ENCODE measurements at regions not wholly inside any gene's neighbourhood (a gene's known extent, or its start where the extent isn't known, plus 50 kb on each side); places are given as distances from the start of the nearest gene placed in this dataset.
A peak's percentile ranks its signal among the peaks of the same experiment; 100 is the strongest.

GRCh38 chr12:9381619-9382018, 173.4 kb upstream of the PZP start:
- no peaks in the 10 kb centered on the region for H3K27me3 Mint-ChIP-seq (ENCODE audit: low read depth)
- H3K9me3 Mint-ChIP-seq, result no peaks in the 10 kb centered on the region
- H3K27ac Mint-ChIP-seq, result no peak overlapping the region
- H3K4me3 Mint-ChIP-seq, result no peak overlapping the region
- no peaks in the 10 kb centered on the region for H3K36me3 Mint-ChIP-seq (ENCODE audit: low read depth)
- no peaks in the 10 kb centered on the region for H3K4me1 Mint-ChIP-seq
- no peak for TF ChIP-seq CTCF (IDR thresholded peaks at IDR 0.05; ENCODE audit: unreplicated experiment in 3 of 3)

GRCh38 chr12:9380650-9381049, 172.5 kb upstream of the PZP start:
- Mint-ChIP-seq H3K27ac (no peak overlapping the region), H3K4me3 (no peak overlapping the region), H3K9me3 (no peaks in the 10 kb centered on the region), H3K36me3 (ENCODE audit: low read depth) (no peaks in the 10 kb centered on the region), H3K27me3 (ENCODE audit: low read depth) (no peaks in the 10 kb centered on the region), H3K4me1 (no peaks in the 10 kb centered on the region)
- TF ChIP-seq CTCF (IDR thresholded peaks at IDR 0.05; ENCODE audit: unreplicated experiment in 3 of 3), result no peak

GRCh38 chr12:9379023-9379742, 171.0 kb upstream of the PZP start:
- Mint-ChIP-seq H3K9me3 (no peaks in the 10 kb centered on the region), H3K4me1 (no peaks in the 10 kb centered on the region), H3K4me3 (no peak overlapping the region), H3K27me3 (ENCODE audit: low read depth) (no peaks in the 10 kb centered on the region), H3K36me3 (ENCODE audit: low read depth) (no peaks in the 10 kb centered on the region), H3K27ac (no peak overlapping the region)
- no peak for TF ChIP-seq CTCF (IDR thresholded peaks at IDR 0.05; ENCODE audit: unreplicated experiment in 3 of 3)

- H3K4me1 Mint-ChIP-seq, result no peaks in the 10 kb centered on the region
Measured at GRCh38 chr12:9378430-9378835, 170.2 kb upstream of the PZP start.

GRCh38 chr12:9372202-9372601, 164.0 kb upstream of the PZP start:
- Mint-ChIP-seq H3K9me3 (no peaks in the 10 kb centered on the region), H3K27ac (no peak overlapping the region), H3K4me3 (no peak overlapping the region), H3K4me1 (peaks cover 3% of the 10 kb centered on the region), H3K36me3 (ENCODE audit: low read depth) (no peaks in the 10 kb centered on the region), H3K27me3 (ENCODE audit: low read depth) (no peaks in the 10 kb centered on the region)
- TF ChIP-seq CTCF (IDR thresholded peaks at IDR 0.05; ENCODE audit: unreplicated experiment in 3 of 3), result peak; percentile 12 to 28 (median 24)

More at GRCh38 chr12:9378430-9378835, 170.2 kb upstream of the PZP start:
- Mint-ChIP-seq H3K4me3 (no peak overlapping the region), H3K27ac (no peak overlapping the region), H3K27me3 (ENCODE audit: low read depth) (no peaks in the 10 kb centered on the region), H3K36me3 (ENCODE audit: low read depth) (no peaks in the 10 kb centered on the region), H3K9me3 (no peaks in the 10 kb centered on the region)
- TF ChIP-seq CTCF (IDR thresholded peaks at IDR 0.05; ENCODE audit: unreplicated experiment in 3 of 3), result peak; percentile 33 to 41 (median 36)

- TF ChIP-seq CTCF (IDR thresholded peaks at IDR 0.05; ENCODE audit: unreplicated experiment in 3 of 3), result no peak
- H3K4me1 Mint-ChIP-seq, result peaks cover 41% of the 10 kb centered on the region
- H3K9me3 Mint-ChIP-seq, result no peaks in the 10 kb centered on the region
- H3K27ac Mint-ChIP-seq, result no peak overlapping the region
- H3K36me3 Mint-ChIP-seq (ENCODE audit: low read depth), result no peaks in the 10 kb centered on the region
- no peaks in the 10 kb centered on the region for H3K27me3 Mint-ChIP-seq (ENCODE audit: low read depth)
- H3K4me3 Mint-ChIP-seq, result no peak overlapping the region
Measured at GRCh38 chr12:9367828-9368227, 159.6 kb upstream of the PZP start.
